SK-N-SH (cell line): ENCODE measurements at regions not wholly inside any gene's neighbourhood (a gene's known extent, or its start where the extent isn't known, plus 50 kb on each side); places are given as distances from the start of the nearest gene placed in this dataset.

Experiments
- CTCF ChIP-seq: fragments of 200-600 bp; sonication (generic); IDR thresholded peaks from 2 replicates; pipeline ENCODE4 v1.6.1; 2017; ENCODE audit warnings: antibody characterized with exemption, mild to moderate bottlenecking, moderate library complexity
- EP300 ChIP-seq, 2 experiments: IDR thresholded peaks; 2 replicates each; pipeline versions ENCODE4 v1.4.0 to v1.6.1; 2012; ENCODE audit warnings: borderline replicate concordance in 1 of 2, low read depth in 1 of 2, low read length in 1 of 2
- FOSL2 ChIP-seq: IDR thresholded peaks from 2 replicates; pipeline ENCODE4 v1.4.0; 2012; ENCODE audit warnings: low read depth, mild to moderate bottlenecking, moderate library complexity, borderline replicate concordance
- FOXM1 ChIP-seq: IDR thresholded peaks from 2 replicates; pipeline ENCODE4 v1.4.0; 2012; ENCODE audit warnings: low read depth, mild to moderate bottlenecking
- MAX ChIP-seq: IDR thresholded peaks from 2 replicates; pipeline ENCODE4 v1.4.0; 2012; ENCODE audit warnings: low read depth
- POLR2AphosphoS5 ChIP-seq: IDR thresholded peaks from 2 replicates; pipeline ENCODE4 v1.6.1; 2012; ENCODE audit warnings: low read depth, low read length
- RAD21 ChIP-seq: IDR thresholded peaks from 2 replicates; pipeline ENCODE4 v1.6.1; 2012; ENCODE audit warnings: mild to moderate bottlenecking, low read length
- REST ChIP-seq: IDR thresholded peaks from 2 replicates; pipeline ENCODE4 v1.6.1; 2012; ENCODE audit warnings: mild to moderate bottlenecking, low read depth, low read length, moderate library complexity
- RFX5 ChIP-seq: IDR thresholded peaks from 2 replicates; pipeline ENCODE4 v1.6.1; 2012; ENCODE audit warnings: mild to moderate bottlenecking, improper control_type of control experiment, low read length
- RXRA ChIP-seq: IDR thresholded peaks from 2 replicates; pipeline ENCODE4 v1.4.0; 2012; ENCODE audit warnings: low read depth, mild to moderate bottlenecking, borderline replicate concordance
- SMC3 ChIP-seq: IDR thresholded peaks from 2 replicates; pipeline ENCODE4 v1.6.1; 2012; ENCODE audit warnings: low read depth, low read length, improper control_type of control experiment
- TAF1 ChIP-seq: IDR thresholded peaks from 2 replicates; pipeline ENCODE4 v1.6.1; 2012; ENCODE audit warnings: low read depth, mild to moderate bottlenecking, low read length, moderate library complexity, borderline replicate concordance
- YY1 ChIP-seq: IDR thresholded peaks from 2 replicates; pipeline ENCODE4 v1.4.0; 2012; ENCODE audit warnings: low read depth, mild to moderate bottlenecking
- ZBTB33 ChIP-seq: IDR thresholded peaks from 2 replicates; pipeline ENCODE4 v1.4.0; 2012; ENCODE audit warnings: low read depth, borderline replicate concordance

DNA sequence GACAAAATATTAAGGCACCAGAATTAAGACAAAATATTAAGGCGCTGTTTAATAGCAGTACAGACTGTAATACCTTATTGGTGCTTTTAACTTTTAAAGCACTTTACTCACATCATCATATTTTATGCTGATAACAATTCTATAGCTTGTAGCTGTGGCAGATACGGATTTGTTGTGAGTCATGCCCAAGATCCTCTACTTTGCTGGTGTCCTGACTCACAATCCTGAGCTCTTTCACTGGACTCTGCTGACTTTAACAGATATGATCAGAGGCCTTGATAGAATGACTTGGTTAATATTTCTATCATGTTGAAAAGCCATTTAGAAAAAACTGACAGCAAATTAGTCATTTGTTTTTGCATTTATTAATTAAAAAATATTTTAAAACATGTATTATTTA lies 99.0 kb upstream of the PKP2 start:
- TF ChIP-seq ZBTB33: no peak
- no peak for TF ChIP-seq REST
- no peak for TF ChIP-seq TAF1
- no peak for TF ChIP-seq MAX
- no peak for TF ChIP-seq FOXM1
- no peak for TF ChIP-seq CTCF
- no peak for TF ChIP-seq RXRA
- no peak for TF ChIP-seq SMC3
- TF ChIP-seq FOSL2: no peak
- TF ChIP-seq RAD21: no peak
- no peak for TF ChIP-seq POLR2AphosphoS5
- no peak for TF ChIP-seq YY1
- no peak for TF ChIP-seq RFX5
- TF ChIP-seq EP300 (IDR thresholded peaks at IDR 0.05; ENCODE audit: borderline replicate concordance in 1 of 2, low read depth in 1 of 2, low read length in 1 of 2): no peak
